H9 (cell line): ENCODE measurements at regions not wholly inside any gene's neighbourhood (a gene's known extent, or its start where the extent isn't known, plus 50 kb on each side); places are given as distances from the start of the nearest gene placed in this dataset.

Experiments
- DNase-seq: peaks from one replicate; pipeline ENCODE4 v3.0.0-alpha.2; 2017
- H2AFZ ChIP-seq: one replicate; pipeline ENCODE4 v1.6.1; 2013; ENCODE audit warnings: mild to moderate bottlenecking, low read length, control low read depth, moderate library complexity
- H2AK5ac ChIP-seq: 2 replicates; pipeline ENCODE4 v1.6.1; 2013; ENCODE audit warnings: low read length, control low read depth, mixed read lengths; ENCODE audit not compliant: insufficient read length
- H2BK120ac ChIP-seq: one replicate; pipeline ENCODE4 v1.6.1; 2013; ENCODE audit warnings: low read depth, mild to moderate bottlenecking, low read length, control low read depth, inconsistent platforms; ENCODE audit not compliant: poor library complexity, severe bottlenecking
- H2BK12ac ChIP-seq: 2 replicates; pipeline ENCODE4 v1.6.1; 2013; ENCODE audit warnings: low read length, control low read depth, mixed read lengths, low read depth; ENCODE audit not compliant: insufficient read length
- H2BK15ac ChIP-seq: 2 replicates; pipeline ENCODE4 v1.6.1; 2013; ENCODE audit warnings: low read depth, low read length, control low read depth
- H2BK20ac ChIP-seq: one replicate; pipeline ENCODE4 v1.6.1; 2013; ENCODE audit warnings: low read depth, mild to moderate bottlenecking, low read length, control low read depth, inconsistent platforms; ENCODE audit not compliant: poor library complexity, severe bottlenecking
- H2BK5ac ChIP-seq: 2 replicates; pipeline ENCODE4 v1.6.1; 2013; ENCODE audit warnings: low read length, control low read depth, mixed read lengths; ENCODE audit not compliant: insufficient read length
- H3K14ac ChIP-seq: 2 replicates; pipeline ENCODE4 v1.6.1; 2013; ENCODE audit warnings: low read length, control low read depth; ENCODE audit not compliant: insufficient read depth
- H3K18ac ChIP-seq: 2 replicates; pipeline ENCODE4 v1.6.1; 2013; ENCODE audit warnings: low read depth, mild to moderate bottlenecking, mixed read lengths, low read length, control low read depth; ENCODE audit not compliant: insufficient read length
- H3K23ac ChIP-seq: 2 replicates; pipeline ENCODE4 v1.6.1; 2013; ENCODE audit warnings: low read length, control low read depth, mixed read lengths, low read depth; ENCODE audit not compliant: insufficient read length
- H3K23me2 ChIP-seq: 2 replicates; pipeline ENCODE4 v1.6.1; 2013; ENCODE audit warnings: low read depth, mild to moderate bottlenecking, mixed read lengths, low read length, control low read depth; ENCODE audit not compliant: insufficient read length, poor library complexity, severe bottlenecking
- H3K27ac ChIP-seq: 2 replicates; pipeline ENCODE4 v1.5.1; 2013; ENCODE audit warnings: low read length, control low read depth, mixed read lengths, low read depth; ENCODE audit not compliant: insufficient read length
- H3K27me3 ChIP-seq: 2 replicates; pipeline ENCODE4 v1.6.1; 2013; ENCODE audit warnings: low read length, control low read depth, inconsistent platforms; ENCODE audit not compliant: insufficient read depth
- H3K4ac ChIP-seq: 2 replicates; pipeline ENCODE4 v1.6.1; 2013; ENCODE audit warnings: low read depth, mild to moderate bottlenecking, control low read depth, inconsistent platforms, low read length, moderate library complexity
- H3K4me1 ChIP-seq: 2 replicates; pipeline ENCODE4 v1.6.1; 2013; ENCODE audit warnings: low read length, control low read depth, inconsistent platforms; ENCODE audit not compliant: insufficient read depth
- H3K4me2 ChIP-seq: 2 replicates; pipeline ENCODE4 v1.6.1; 2013; ENCODE audit warnings: low read length, control low read depth, mixed read lengths; ENCODE audit not compliant: insufficient read length, insufficient read depth
- H3K56ac ChIP-seq: 2 replicates; pipeline ENCODE4 v1.6.1; 2013; ENCODE audit warnings: low read depth, mild to moderate bottlenecking, mixed read lengths, low read length, control low read depth; ENCODE audit not compliant: insufficient read length
- H3K79me1 ChIP-seq: 2 replicates; pipeline ENCODE4 v1.6.1; 2013; ENCODE audit warnings: low read depth, mild to moderate bottlenecking, moderate library complexity, low read length, control low read depth, inconsistent platforms; ENCODE audit not compliant: insufficient read depth, poor library complexity, severe bottlenecking
- H3K79me2 ChIP-seq: 2 replicates; pipeline ENCODE4 v1.6.1; 2013; ENCODE audit warnings: low read length, control low read depth, inconsistent platforms; ENCODE audit not compliant: insufficient read depth
- H3K9ac ChIP-seq: 2 replicates; pipeline ENCODE4 v1.6.1; 2013; ENCODE audit warnings: low read length, control low read depth, mixed read lengths; ENCODE audit not compliant: insufficient read length; ENCODE audit errors: extremely low read depth
- H3K9me3 ChIP-seq: one replicate; pipeline ENCODE4 v1.6.1; 2013; ENCODE audit warnings: low read depth, low read length, inconsistent platforms; ENCODE audit not compliant: control insufficient read depth
- H3T11ph ChIP-seq: one replicate; pipeline ENCODE4 v1.6.1; 2013; ENCODE audit warnings: mild to moderate bottlenecking, low read length, control low read depth, inconsistent platforms
- H4K20me1 ChIP-seq: one replicate; pipeline ENCODE4 v1.6.1; 2013; ENCODE audit not compliant: control insufficient read depth, insufficient read length, insufficient read depth
- H4K5ac ChIP-seq: 2 replicates; pipeline ENCODE4 v1.6.1; 2013; ENCODE audit warnings: low read depth, mild to moderate bottlenecking, mixed read lengths, low read length, control low read depth; ENCODE audit not compliant: insufficient read length
- H4K8ac ChIP-seq: replicated peaks from 2 replicates; pipeline ENCODE4 v1.6.1; 2013; ENCODE audit warnings: low read length, control low read depth, mixed read lengths, low read depth; ENCODE audit not compliant: insufficient read length
- H4K91ac ChIP-seq: 2 replicates; pipeline ENCODE4 v1.6.1; 2013; ENCODE audit warnings: low read depth, mild to moderate bottlenecking, moderate library complexity, mixed read lengths, low read length, control low read depth; ENCODE audit not compliant: insufficient read length
- H3K27ac Mint-ChIP-seq, 3 experiments: 2 replicates in 2 of 3; 3 replicates in 1 of 3; pipeline ENCODE4 v1.8.0; 2020 to 2021; ENCODE audit warnings: mixed read lengths in 3 of 3, mild to moderate bottlenecking in 1 of 3, moderate library complexity in 1 of 3
- H3K27me3 Mint-ChIP-seq: 2 replicates; pipeline ENCODE4 v1.8.0; 2021; ENCODE audit warnings: low read depth, mild to moderate bottlenecking, moderate library complexity, mixed read lengths
- H3K36me3 Mint-ChIP-seq, 3 experiments: 2 replicates in 2 of 3; 3 replicates in 1 of 3; pipeline ENCODE4 v1.8.0; 2020 to 2021; ENCODE audit warnings: low read depth in 3 of 3, mixed read lengths in 3 of 3; ENCODE audit not compliant: insufficient read depth in 1 of 3
- H3K4me1 Mint-ChIP-seq, 2 experiments: 2 replicates each; pipeline ENCODE4 v1.8.0; 2020; ENCODE audit warnings: mixed read lengths in 2 of 2
- H3K4me3 Mint-ChIP-seq, 2 experiments: 2 replicates in 1 of 2; 3 replicates in 1 of 2; pipeline ENCODE4 v1.8.0; 2020 to 2021; ENCODE audit warnings: mild to moderate bottlenecking in 2 of 2, mixed read lengths in 2 of 2, moderate library complexity in 1 of 2
- H3K9me3 Mint-ChIP-seq, 2 experiments: 2 replicates in 1 of 2; 3 replicates in 1 of 2; pipeline ENCODE4 v1.8.0; 2020; ENCODE audit warnings: mild to moderate bottlenecking in 2 of 2, mixed read lengths in 2 of 2, moderate library complexity in 1 of 2
- WGBS: extraction: QIAGEN DNeasy Blood & Tissue Kit; methylation state at CpG from one replicate; pipeline ENCODE4 v1.1.7; 2013; ENCODE audit warnings: missing lambda C conversion rate, low lambda C conversion rate, mixed read lengths; ENCODE audit not compliant: insufficient read length; ENCODE audit errors: extremely low coverage; 5-methylcytosine and 5-hydroxymethylcytosine counted together
- TF ChIP-seq, protein P1 (sequence below): fragments of 200-600 bp; sonication (generic); conservative IDR thresholded peaks from 3 replicates; pipeline ENCODE4 v1.8.0; 2021; ENCODE audit warnings: antibody characterized with exemption, mild to moderate bottlenecking

DNA sequence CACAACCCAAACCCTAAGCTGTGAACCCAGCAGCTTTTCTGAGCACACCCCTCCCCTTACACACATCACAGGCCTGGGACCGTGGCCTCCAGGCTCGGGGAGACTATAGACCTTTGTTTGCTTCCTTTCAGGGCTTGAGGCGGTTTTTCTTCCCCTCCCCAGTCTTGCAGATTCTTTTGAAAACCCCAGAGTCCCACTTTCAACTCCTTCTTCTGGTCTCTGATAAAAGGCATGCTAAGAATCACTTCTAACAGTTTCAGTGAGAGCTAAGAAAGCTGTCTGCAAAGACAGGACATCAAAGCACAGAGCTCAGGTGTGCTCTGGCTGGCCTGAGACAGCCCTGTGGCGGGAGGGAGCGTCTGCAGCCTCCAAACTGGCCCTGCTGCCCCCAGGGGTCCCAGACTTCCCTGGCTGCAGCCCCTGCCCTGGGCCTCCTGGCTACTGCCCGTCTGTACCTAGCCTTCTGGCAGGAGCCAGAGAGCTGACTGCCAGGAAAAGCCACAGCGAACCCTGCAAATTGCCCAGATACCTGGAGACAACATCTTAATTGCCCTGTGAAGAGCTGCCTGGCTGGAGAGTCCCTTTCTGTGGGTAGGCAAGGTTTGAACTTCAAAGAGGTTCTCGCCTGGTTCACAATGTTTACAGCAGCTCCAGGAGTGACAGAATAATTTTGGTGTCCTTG, 138.9 kb downstream of the GADD45G start:
- Histone ChIP-seq H3K14ac (no peak overlapping the region), H3K9ac (no peak overlapping the region), H3K4ac (no peak overlapping the region), H3K9me3 (no peaks in the 10 kb centered on the region), H2AK5ac (no peak overlapping the region), H3K23ac (no peak overlapping the region), H3K23me2 (no peaks in the 10 kb centered on the region), H2BK12ac (no peak overlapping the region), H3K4me2 (no peak overlapping the region), H4K91ac (no peak overlapping the region), H3K18ac (no peak overlapping the region), H2BK5ac (no peak overlapping the region), H2BK20ac (no peak overlapping the region), H2BK15ac (no peak overlapping the region), H3K27me3 (no peaks in the 10 kb centered on the region), H3K4me1 (no peaks in the 10 kb centered on the region; the same call in 1 of the 2 replicates), H3K27ac (no peak overlapping the region), H4K20me1 (no peaks in the 10 kb centered on the region), H3K79me1 (no peaks in the 10 kb centered on the region), H3K79me2 (no peaks in the 10 kb centered on the region), H2AFZ (no peak overlapping the region), H3K56ac (no peak overlapping the region), H4K5ac (no peak overlapping the region), H4K8ac (no peak overlapping the region), H2BK120ac (no peak overlapping the region), H3T11ph (no peak overlapping the region)
- Mint-ChIP-seq H3K9me3 (no peaks in the 10 kb centered on the region; a peak in 1 of 5 replicates), H3K27me3 (peaks cover 14% of the 10 kb centered on the region), H3K36me3 (no peaks in the 10 kb centered on the region; a peak in 1 of 7 replicates), H3K4me1 (peaks cover 20 to 26% of the 10 kb centered on the region in 2 experiments), H3K27ac (peak overlapping the region in 1 of 3 experiments; percentile 71; a peak in 3 of 7 replicates), H3K4me3 (no peak overlapping the region)
- peak; percentile 76 for DNase-seq
- no CpG with 5 or more reads among the region's 8 CpGs for WGBS
- TF ChIP-seq, protein P1, sequence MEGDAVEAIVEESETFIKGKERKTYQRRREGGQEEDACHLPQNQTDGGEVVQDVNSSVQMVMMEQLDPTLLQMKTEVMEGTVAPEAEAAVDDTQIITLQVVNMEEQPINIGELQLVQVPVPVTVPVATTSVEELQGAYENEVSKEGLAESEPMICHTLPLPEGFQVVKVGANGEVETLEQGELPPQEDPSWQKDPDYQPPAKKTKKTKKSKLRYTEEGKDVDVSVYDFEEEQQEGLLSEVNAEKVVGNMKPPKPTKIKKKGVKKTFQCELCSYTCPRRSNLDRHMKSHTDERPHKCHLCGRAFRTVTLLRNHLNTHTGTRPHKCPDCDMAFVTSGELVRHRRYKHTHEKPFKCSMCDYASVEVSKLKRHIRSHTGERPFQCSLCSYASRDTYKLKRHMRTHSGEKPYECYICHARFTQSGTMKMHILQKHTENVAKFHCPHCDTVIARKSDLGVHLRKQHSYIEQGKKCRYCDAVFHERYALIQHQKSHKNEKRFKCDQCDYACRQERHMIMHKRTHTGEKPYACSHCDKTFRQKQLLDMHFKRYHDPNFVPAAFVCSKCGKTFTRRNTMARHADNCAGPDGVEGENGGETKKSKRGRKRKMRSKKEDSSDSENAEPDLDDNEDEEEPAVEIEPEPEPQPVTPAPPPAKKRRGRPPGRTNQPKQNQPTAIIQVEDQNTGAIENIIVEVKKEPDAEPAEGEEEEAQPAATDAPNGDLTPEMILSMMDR: peak; percentile 49; the same call in 2 of the 3 replicates
